ENCODE measurements at regions not wholly inside any gene's neighbourhood (a gene's known extent, or its start where the extent isn't known, plus 50 kb on each side); places are given as distances from the start of the nearest gene placed in this dataset.

DNA sequence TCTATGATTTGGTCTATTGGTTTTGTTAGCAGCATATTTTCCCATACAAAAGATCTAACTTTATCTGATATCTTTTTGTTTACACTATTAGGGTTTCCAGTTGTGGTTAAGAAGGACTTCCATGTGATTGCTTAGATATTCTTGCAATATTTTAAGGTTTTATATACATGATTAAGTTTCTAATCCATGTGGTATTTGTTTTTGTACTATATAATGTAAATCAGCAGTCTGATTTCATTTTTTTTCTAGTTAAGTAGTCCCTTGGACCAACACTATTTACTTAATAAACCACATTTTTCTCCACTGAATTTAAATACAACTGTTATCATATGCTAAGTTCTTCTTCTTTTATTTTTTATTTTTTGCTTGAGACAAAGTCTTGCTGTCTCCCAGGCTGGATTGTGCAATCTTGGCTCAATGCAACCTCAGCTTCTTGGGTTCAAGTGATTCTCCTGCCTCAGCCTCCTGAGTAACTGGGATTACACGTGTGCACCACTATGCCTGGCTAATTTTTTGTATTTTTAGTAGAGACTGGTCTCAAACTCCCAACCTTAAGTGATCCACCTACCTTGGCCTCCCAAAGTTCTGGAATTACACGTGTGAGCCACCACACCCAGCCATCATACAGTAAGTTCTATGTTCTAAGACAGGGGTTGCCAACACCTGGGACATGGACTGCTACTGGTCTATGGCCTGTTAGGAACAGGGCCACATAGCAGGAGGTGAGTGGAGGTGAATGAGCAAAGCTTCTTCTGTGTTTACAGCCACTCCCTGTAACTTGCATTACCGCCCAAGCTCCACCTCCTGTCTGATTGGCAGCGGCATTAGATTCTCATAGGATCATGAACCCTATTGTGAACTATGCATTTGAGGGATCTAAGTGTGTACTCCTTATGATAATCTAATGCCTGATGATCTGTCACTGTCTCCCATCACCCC, 58.5 kb upstream of the RAB27B start:
- DNase-seq, result no peak

DNA sequence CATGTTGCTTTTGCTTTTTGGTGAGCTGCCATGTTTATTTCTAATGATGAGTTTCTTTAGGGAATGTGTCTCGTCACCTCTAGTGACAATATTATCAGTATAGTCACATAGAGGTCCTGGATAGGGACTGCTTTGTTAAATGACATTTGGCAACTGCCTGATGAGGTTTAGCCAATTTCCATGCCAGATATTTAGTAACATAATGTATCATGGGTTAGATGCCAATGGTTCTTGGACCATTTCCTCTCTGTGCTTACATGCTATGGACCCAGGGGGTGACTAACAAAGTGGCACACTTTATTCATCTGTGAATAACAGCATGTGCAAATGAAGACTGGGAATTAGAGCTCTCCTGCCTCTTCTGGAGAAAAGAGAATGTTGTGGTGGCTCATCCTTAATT, 56.2 kb upstream of the RAB27B start:
- no peak for DNase-seq

- DNase-seq, result no peak
These were observed 53.9 kb upstream of the RAB27B start for GRCh38 chr18:54774423-54774822.

GRCh38 chr18:54774981-54775665, 53.2 kb upstream of the RAB27B start:
- no peak for DNase-seq

- DNase-seq, result peak; percentile 13 to 46 (median 17)
These were observed 52.6 kb upstream of the RAB27B start for GRCh38 chr18:54775686-54776085.

DNA sequence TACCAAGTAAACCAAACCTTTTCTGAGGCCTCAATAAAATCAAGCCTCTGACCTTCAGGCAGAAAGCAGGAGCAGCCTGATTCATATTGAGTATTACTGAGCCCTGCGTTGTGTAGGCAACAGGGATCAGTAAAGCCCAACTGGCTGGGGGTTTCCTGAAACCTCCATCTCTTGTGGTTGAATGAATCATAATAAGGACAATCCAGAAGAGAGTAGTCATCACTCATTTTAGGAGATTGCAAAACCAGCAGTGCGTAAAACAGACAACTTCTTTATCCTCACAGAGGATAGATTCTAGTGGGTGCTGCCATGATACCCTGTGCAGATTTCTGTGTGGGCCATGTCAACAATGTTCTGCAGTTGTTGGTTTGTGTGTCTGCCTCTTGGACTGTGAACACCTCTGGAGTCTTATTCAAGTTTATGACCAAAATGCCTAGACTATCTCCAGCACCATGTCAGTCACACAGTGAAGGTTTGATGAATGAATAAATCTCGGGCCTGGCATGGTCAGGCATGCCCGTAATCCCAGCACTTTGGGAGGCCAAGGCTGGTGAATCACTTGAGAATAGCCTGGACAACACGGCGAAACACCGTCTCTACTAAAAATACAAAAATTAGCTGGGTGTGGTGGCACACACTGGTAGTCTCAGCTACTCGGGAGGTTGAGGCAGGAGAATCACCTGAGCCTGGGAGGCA, 51.8 kb upstream of the RAB27B start:
- DNase-seq, result peak; percentile 81 to 91 (median 82)

DNA sequence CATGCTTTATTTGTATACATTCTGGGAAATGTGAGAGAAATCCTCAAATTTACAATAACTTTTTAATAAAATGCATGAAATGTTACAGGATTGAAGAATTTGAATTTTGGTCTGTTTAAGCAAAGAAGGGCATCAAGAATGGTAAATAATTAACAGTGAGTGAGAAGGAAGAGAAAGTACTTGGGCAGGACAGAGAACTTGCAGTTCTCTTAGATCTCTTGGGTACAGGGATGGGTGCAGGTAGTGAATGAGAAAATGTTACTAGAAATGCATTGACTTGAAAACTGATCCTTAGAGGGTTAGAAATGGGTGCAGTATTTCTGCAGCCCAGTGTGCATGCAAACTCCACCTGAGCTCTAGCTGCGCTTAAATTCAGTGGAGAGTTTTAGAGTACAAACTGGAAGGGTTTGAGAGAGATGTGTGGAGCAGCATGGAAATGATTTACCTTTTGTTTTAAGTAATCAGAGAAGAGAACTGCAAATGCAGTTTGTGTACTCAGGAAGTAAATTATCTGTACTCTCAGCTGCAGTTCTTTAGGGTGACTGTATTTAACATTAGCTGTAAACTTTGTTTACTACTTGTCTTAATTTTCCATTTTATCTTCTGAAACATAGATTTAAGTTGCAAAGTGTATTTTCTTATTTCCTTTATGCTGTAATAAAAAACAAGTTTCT, 51.0 kb upstream of the RAB27B start:
- DNase-seq, result no peak

GRCh38 chr18:54777989-54778388, 50.3 kb upstream of the RAB27B start:
- no peak for DNase-seq
